Left kidney (tissue), 1 donor: ENCODE measurements at regions not wholly inside any gene's neighbourhood (a gene's known extent, or its start where the extent isn't known, plus 50 kb on each side); places are given as distances from the start of the nearest gene placed in this dataset.
"Not testable (repeated sequence)": the region's sequence is repeated elsewhere in the genome, so short reads cannot be mapped to it uniquely, and the experiment has no call there.

Experiments
- DNase-seq: peaks from one replicate; pipeline ENCODE4 v3.0.0-alpha.2; 2013

GRCh38 chr7:9071160-9071762, 637.9 kb downstream of the NXPH1 start:
- DNase-seq: no peak

GRCh38 chr7:9075774-9076173, 642.4 kb downstream of the NXPH1 start:
- DNase-seq: not testable (repeated sequence)

- no peak for DNase-seq
Observed at GRCh38 chr7:9082203-9082602, 648.8 kb downstream of the NXPH1 start.

GRCh38 chr7:9083837-9084236, 650.4 kb downstream of the NXPH1 start:
- no peak for DNase-seq

GRCh38 chr7:9091282-9091681, 657.9 kb downstream of the NXPH1 start:
- no peak for DNase-seq

- no peak for DNase-seq
Observed at GRCh38 chr7:9097565-9098060, 664.2 kb downstream of the NXPH1 start.

GRCh38 chr7:9100289-9100688, 666.9 kb downstream of the NXPH1 start:
- no peak for DNase-seq

- DNase-seq: no peak
Observed at GRCh38 chr7:9102846-9103245, 669.4 kb downstream of the NXPH1 start.

- DNase-seq: no peak
Observed at GRCh38 chr7:9106747-9107146, 673.3 kb downstream of the NXPH1 start.

GRCh38 chr7:9120331-9120730, 686.9 kb downstream of the NXPH1 start:
- DNase-seq: no peak

- no peak for DNase-seq
Observed at GRCh38 chr7:9124320-9124719, 690.9 kb downstream of the NXPH1 start.

- no peak for DNase-seq
Observed at GRCh38 chr7:9125246-9125645, 691.8 kb downstream of the NXPH1 start.

- DNase-seq: no peak
Observed at GRCh38 chr7:9127901-9128300, 694.5 kb downstream of the NXPH1 start.

GRCh38 chr7:9148687-9149086, 715.3 kb downstream of the NXPH1 start:
- DNase-seq: no peak

GRCh38 chr7:9149499-9150082, 716.2 kb downstream of the NXPH1 start:
- no peak for DNase-seq

GRCh38 chr7:9163691-9164090, 730.3 kb downstream of the NXPH1 start:
- not testable (repeated sequence) for DNase-seq

- DNase-seq: no peak
Observed at GRCh38 chr7:9175871-9176270, 742.5 kb downstream of the NXPH1 start.

- no peak for DNase-seq
Observed at GRCh38 chr7:9181356-9181755, 747.9 kb downstream of the NXPH1 start.

- no peak for DNase-seq
Observed at GRCh38 chr7:9186730-9187129, 753.3 kb downstream of the NXPH1 start.

GRCh38 chr7:9189703-9190102, 756.3 kb downstream of the NXPH1 start:
- no peak for DNase-seq

- DNase-seq: no peak
Observed at GRCh38 chr7:9192969-9193368, 759.6 kb downstream of the NXPH1 start.

- DNase-seq: no peak
Observed at GRCh38 chr7:9200626-9201025, 767.2 kb downstream of the NXPH1 start.

- DNase-seq: no peak
Observed at GRCh38 chr7:9201928-9202327, 768.5 kb downstream of the NXPH1 start.

GRCh38 chr7:9204571-9204970, 771.2 kb downstream of the NXPH1 start:
- no peak for DNase-seq
